ENCODE measurements at regions not wholly inside any gene's neighbourhood (a gene's known extent, or its start where the extent isn't known, plus 50 kb on each side); places are given as distances from the start of the nearest gene placed in this dataset.

- ChIA-PET CTCF (no interaction called here), POLR2A (no interaction called here)
- H3K4me3 ChIP-seq: no peak overlapping the region
- no peak overlapping the region for H3K27ac ChIP-seq
- DNase-seq (ENCODE audit: low read depth in 1 of 2, low spot score in 1 of 2) (no peak), ATAC-seq (no peak), FAIRE-seq (no peak)
- no peaks in the 10 kb centered on the region for H3K4me1 ChIP-seq
- WGBS (ENCODE audit: missing lambda C conversion rate): 6% methylated on average over 1 of the region's 1 CpG
- H3K9me3 ChIP-seq: no peaks in the 10 kb centered on the region
- no peak for TF ChIP-seq TP53 (CRISPR knock-in tag; IDR thresholded peaks at IDR 0.05)
- no peak for TF ChIP-seq MAZ (IDR thresholded peaks at IDR 0.05; ENCODE audit: borderline replicate concordance, low read depth, low read length)
- TF ChIP-seq NFE2L2 (conservative IDR thresholded peaks at IDR 0.05; ENCODE audit: low read length): no peak
- TF ChIP-seq HES2 (IDR thresholded peaks at IDR 0.05): no peak
- no peak for TF ChIP-seq CEBPB (IDR thresholded peaks at IDR 0.05)
- TF ChIP-seq RCOR1 (IDR thresholded peaks at IDR 0.05; ENCODE audit: low read depth, low read length): no peak
- no peak overlapping the region for H3K4me2 ChIP-seq
Observed at GRCh38 chr11:116309446-116309845, 463.3 kb downstream of the BUD13 start.

- Histone ChIP-seq H3K27ac (no peak overlapping the region), H3K4me3 (no peak overlapping the region), H3K4me2 (no peak overlapping the region), H3K4me1 (no peaks in the 10 kb centered on the region), H3K9me3 (no peaks in the 10 kb centered on the region)
- TF ChIP-seq RNF2 (IDR thresholded peaks at IDR 0.05; ENCODE audit: borderline replicate concordance, low read depth) (no peak), MYC (IDR thresholded peaks at IDR 0.05; ENCODE audit: borderline replicate concordance, low read length) (no peak), CBX2 (IDR thresholded peaks at IDR 0.05; ENCODE audit: borderline replicate concordance, low read depth) (no peak), BCL3 (IDR thresholded peaks at IDR 0.05) (no peak), FOXS1 (CRISPR knock-in tag; IDR thresholded peaks at IDR 0.05) (no peak), ZNF302 (CRISPR knock-in tag; IDR thresholded peaks at IDR 0.05) (no peak), HEYL (CRISPR knock-in tag; IDR thresholded peaks at IDR 0.05) (no peak), NFE2L2 (conservative IDR thresholded peaks at IDR 0.05; ENCODE audit: low read length) (no peak), USF2 (IDR thresholded peaks at IDR 0.05) (no peak), ZC3H11A (IDR thresholded peaks at IDR 0.05) (no peak), HMGXB4 (CRISPR knock-in tag; IDR thresholded peaks at IDR 0.05; ENCODE audit: borderline replicate concordance) (no peak), EHMT2 (IDR thresholded peaks at IDR 0.05; ENCODE audit: low read depth) (no peak), JUN (IDR thresholded peaks at IDR 0.05) (no peak)
- FAIRE-seq (no peak), DNase-seq (ENCODE audit: low read depth in 1 of 2, low spot score in 1 of 2) (no peak), ATAC-seq (no peak)
- ChIA-PET CTCF (no interaction called here), POLR2A (no interaction called here)
- WGBS (ENCODE audit: missing lambda C conversion rate): 18% methylated on average over 1 of the region's 1 CpG
Observed at GRCh38 chr11:116302756-116303155, 470.0 kb downstream of the BUD13 start.

- Histone ChIP-seq H3K4me1 (no peaks in the 10 kb centered on the region), H3K9me3 (no peaks in the 10 kb centered on the region), H3K27ac (no peak overlapping the region), H3K4me2 (no peak overlapping the region), H3K4me3 (no peak overlapping the region)
- ChIA-PET CTCF (no interaction called here), POLR2A (no interaction called here)
- FAIRE-seq (no peak), DNase-seq (ENCODE audit: low read depth in 1 of 2, low spot score in 1 of 2) (no peak), ATAC-seq (no peak)
- WGBS (ENCODE audit: missing lambda C conversion rate): 0% methylated on average over 1 of the region's 1 CpG
- TF ChIP-seq ATOH8 (CRISPR knock-in tag; IDR thresholded peaks at IDR 0.05; ENCODE audit: low read depth): no peak
- TF ChIP-seq MYC (IDR thresholded peaks at IDR 0.05; ENCODE audit: borderline replicate concordance, low read length): no peak
- no peak for TF ChIP-seq CEBPB (IDR thresholded peaks at IDR 0.05)
- no peak for TF ChIP-seq E2F6 (IDR thresholded peaks at IDR 0.05; ENCODE audit: borderline replicate concordance, low read depth)
- no peak for TF ChIP-seq HOXB13 (CRISPR knock-in tag; IDR thresholded peaks at IDR 0.05; ENCODE audit: low read depth)
- TF ChIP-seq RCOR1 (IDR thresholded peaks at IDR 0.05; ENCODE audit: low read depth, low read length): no peak
- no peak for TF ChIP-seq ESRRA (IDR thresholded peaks at IDR 0.05; ENCODE audit: borderline replicate concordance, low read length)
- no peak for TF ChIP-seq RNF2 (IDR thresholded peaks at IDR 0.05; ENCODE audit: borderline replicate concordance, low read depth)
- TF ChIP-seq MAZ (IDR thresholded peaks at IDR 0.05; ENCODE audit: borderline replicate concordance, low read depth, low read length): no peak
- TF ChIP-seq RFX5 (IDR thresholded peaks at IDR 0.05): no peak
- TF ChIP-seq JUN (IDR thresholded peaks at IDR 0.05): no peak
- no peak for TF ChIP-seq POLR2AphosphoS2 (conservative IDR thresholded peaks at IDR 0.05; ENCODE audit: low read length)
- TF ChIP-seq HOXA7 (CRISPR knock-in tag; IDR thresholded peaks at IDR 0.05): no peak
- no peak for TF ChIP-seq NR3C1 (IDR thresholded peaks at IDR 0.05)
- no peak for TF ChIP-seq ELK1 (IDR thresholded peaks at IDR 0.05; ENCODE audit: low read depth, low read length)
- no peak for TF ChIP-seq EHF (CRISPR knock-in tag; IDR thresholded peaks at IDR 0.05)
- TF ChIP-seq HOXB5 (CRISPR knock-in tag; IDR thresholded peaks at IDR 0.05): no peak
Observed at GRCh38 chr11:116301141-116301540, 471.6 kb downstream of the BUD13 start.
